HG03354 (cell line): ENCODE measurements at regions not wholly inside any gene's neighbourhood (a gene's known extent, or its start where the extent isn't known, plus 50 kb on each side); places are given as distances from the start of the nearest gene placed in this dataset.
A peak's percentile ranks its signal among the peaks of the same experiment; 100 is the strongest.
"Not testable (repeated sequence)": the region's sequence is repeated elsewhere in the genome, so short reads cannot be mapped to it uniquely, and the experiment has no call there.

Source experiments
- ATAC-seq: cut with Tn5 transposase; IDR thresholded peaks from one replicate; pipeline ENCODE4 v1.9.1; 2021; ENCODE audit warnings: mild to moderate bottlenecking; ENCODE audit not compliant: unreplicated experiment, poor library complexity, severe bottlenecking

- no peak for ATAC-seq
These were observed 98.7 kb downstream of the RAP2B start for GRCh38 chr3:153260681-153261080.

- no peak for ATAC-seq
These were observed 104.6 kb downstream of the RAP2B start for GRCh38 chr3:153266619-153267018.

- ATAC-seq = no peak
These were observed 106.7 kb downstream of the RAP2B start for GRCh38 chr3:153268564-153269279.

GRCh38 chr3:153269730-153270129 lies 107.7 kb downstream of the RAP2B start:
- no peak for ATAC-seq

GRCh38 chr3:153273217-153273616 lies 111.2 kb downstream of the RAP2B start:
- no peak for ATAC-seq

GRCh38 chr3:153273767-153274435 lies 111.9 kb downstream of the RAP2B start:
- ATAC-seq = no peak

- ATAC-seq = no peak
These were observed 112.5 kb downstream of the RAP2B start for GRCh38 chr3:153274561-153274960.

- no peak for ATAC-seq
These were observed 113.5 kb downstream of the RAP2B start for GRCh38 chr3:153275514-153275913.

GRCh38 chr3:153277029-153277428 lies 115.0 kb downstream of the RAP2B start:
- no peak for ATAC-seq

- not testable (repeated sequence) for ATAC-seq
These were observed 119.4 kb downstream of the RAP2B start for GRCh38 chr3:153281236-153281997.

- no peak for ATAC-seq
These were observed 120.3 kb downstream of the RAP2B start for GRCh38 chr3:153282355-153282754.

- ATAC-seq = no peak
These were observed 122.4 kb downstream of the RAP2B start for GRCh38 chr3:153284282-153284938.

- no peak for ATAC-seq
These were observed 123.2 kb downstream of the RAP2B start for GRCh38 chr3:153285194-153285641.

- ATAC-seq = no peak
These were observed 124.0 kb downstream of the RAP2B start for GRCh38 chr3:153285982-153286381.

- ATAC-seq = no peak
These were observed 125.0 kb downstream of the RAP2B start for GRCh38 chr3:153287017-153287416.

- no peak for ATAC-seq
These were observed 127.3 kb downstream of the RAP2B start for GRCh38 chr3:153289334-153289808.

GRCh38 chr3:153290268-153291015 lies 128.4 kb downstream of the RAP2B start:
- no peak for ATAC-seq

- peak; percentile 57 for ATAC-seq
These were observed 129.1 kb downstream of the RAP2B start for GRCh38 chr3:153291059-153291685.

- no peak for ATAC-seq
These were observed 131.2 kb downstream of the RAP2B start for GRCh38 chr3:153293265-153293664.
